Kidney (tissue), 13 donors: ENCODE measurements at regions not wholly inside any gene's neighbourhood (a gene's known extent, or its start where the extent isn't known, plus 50 kb on each side); places are given as distances from the start of the nearest gene placed in this dataset.

Source experiments
- DNase-seq, 5 donors: peaks; one replicate each; pipeline ENCODE4 v3.0.0-alpha.2; 2013 to 2020
- FAIRE-seq: peaks from 2 replicates; lab custom pipeline; 2012; peaks lifted over from hg19 to GRCh38; lab: Jason Lieb, UNC
- H3K27ac ChIP-seq, 2 donors: one replicate each; pipeline ENCODE4 v1.7.0; 2013; ENCODE audit warnings: low read depth in 2 of 2, low read length in 2 of 2, inconsistent platforms in 1 of 2
- H3K27me3 ChIP-seq: one replicate; pipeline ENCODE4 v1.7.1; 2013; ENCODE audit warnings: low read length, inconsistent platforms; ENCODE audit not compliant: control insufficient read depth, insufficient read depth
- H3K36me3 ChIP-seq, 3 donors: one replicate each; pipeline versions ENCODE4 v1.7.0 to v1.7.1; 2013; ENCODE audit warnings: low read length in 3 of 3, control low read depth in 1 of 3, inconsistent platforms in 1 of 3; ENCODE audit not compliant: insufficient read depth in 3 of 3, control insufficient read depth in 2 of 3
- H3K4me1 ChIP-seq, 3 donors: one replicate each; pipeline versions ENCODE4 v1.7.0 to v1.7.1; 2013; ENCODE audit warnings: low read length in 3 of 3, inconsistent platforms in 1 of 3, low read depth in 1 of 3; ENCODE audit not compliant: control insufficient read depth in 2 of 3, insufficient read depth in 2 of 3
- H3K4me3 ChIP-seq, 3 donors: one replicate each; pipeline versions ENCODE4 v1.7.0 to v1.8.1; 2013; ENCODE audit warnings: low read length in 3 of 3, control low read depth in 1 of 3, inconsistent platforms in 1 of 3
- H3K9ac ChIP-seq, 3 donors: one replicate each; pipeline versions ENCODE4 v1.7.0 to v1.7.1; 2013; ENCODE audit warnings: low read length in 3 of 3, control low read depth in 1 of 3, inconsistent platforms in 1 of 3
- H3K9me3 ChIP-seq, 3 donors: one replicate each; pipeline versions ENCODE4 v1.7.0 to v1.7.1; 2013; ENCODE audit warnings: low read length in 3 of 3, control low read depth in 1 of 3, inconsistent platforms in 1 of 3; ENCODE audit not compliant: control insufficient read depth in 2 of 3, insufficient read depth in 1 of 3
- CTCF ChIP-seq: IDR thresholded peaks from 3 replicates; pipeline ENCODE4 v1.5.1; 2012; ENCODE audit warnings: mild to moderate bottlenecking, moderate library complexity, borderline replicate concordance; ENCODE audit not compliant: insufficient read depth; ENCODE audit errors: extremely low read depth
- intact Hi-C: fragments of 100-400 bp; cut with DNase I; formaldehyde crosslinking; loops from one replicate; pipeline ENCODE4 v1.11.1; 2022
- donor health status: control.
- donor health status: control.
- donor health status: control.
- donor health status: control.
- donor health status: control.
- donor health status: DM: yes; HTN: yes; CAD: no.
- donor health status: Normal renal cell carcinoma (clear cell type).

GRCh38 chr2:793236-793635 is 116.0 kb upstream of the TMEM18 start:
- Histone ChIP-seq H3K9me3 (no peaks in the 10 kb centered on the region), H3K9ac (no peak overlapping the region), H3K36me3 (no peaks in the 10 kb centered on the region), H3K27me3 (no peaks in the 10 kb centered on the region), H3K4me3 (no peak overlapping the region), H3K27ac (no peak overlapping the region), H3K4me1 (no peaks in the 10 kb centered on the region)
- DNase-seq (no peak), FAIRE-seq (no peak)
- intact Hi-C loops, result no loop called here
- TF ChIP-seq CTCF, result no peak

- H3K36me3 ChIP-seq, result no peaks in the 10 kb centered on the region
- H3K4me3 ChIP-seq, result no peak overlapping the region
- no peaks in the 10 kb centered on the region for H3K27me3 ChIP-seq
- no peak for DNase-seq
- no peak overlapping the region for H3K9ac ChIP-seq
- FAIRE-seq, result no peak
- no peak for TF ChIP-seq CTCF
- H3K9me3 ChIP-seq, result no peaks in the 10 kb centered on the region
- no peak overlapping the region for H3K27ac ChIP-seq
- no peaks in the 10 kb centered on the region for H3K4me1 ChIP-seq
- intact Hi-C loops, result no loop called here
These were observed 115.5 kb upstream of the TMEM18 start for GRCh38 chr2:792687-793086.

- FAIRE-seq, result no peak
- intact Hi-C loops, result no loop called here
These were observed 113.5 kb upstream of the TMEM18 start for GRCh38 chr2:790634-791245.

More at GRCh38 chr2:790634-791245, 113.5 kb upstream of the TMEM18 start:
- Histone ChIP-seq H3K27ac (no peak overlapping the region), H3K4me1 (no peaks in the 10 kb centered on the region), H3K9ac (no peak overlapping the region), H3K36me3 (no peaks in the 10 kb centered on the region), H3K27me3 (no peaks in the 10 kb centered on the region), H3K9me3 (no peaks in the 10 kb centered on the region), H3K4me3 (no peak overlapping the region)
- TF ChIP-seq CTCF, result no peak
- no peak for DNase-seq
